ENCODE measurements at regions not wholly inside any gene's neighbourhood (a gene's known extent, or its start where the extent isn't known, plus 50 kb on each side); places are given as distances from the start of the nearest gene placed in this dataset.

DNA sequence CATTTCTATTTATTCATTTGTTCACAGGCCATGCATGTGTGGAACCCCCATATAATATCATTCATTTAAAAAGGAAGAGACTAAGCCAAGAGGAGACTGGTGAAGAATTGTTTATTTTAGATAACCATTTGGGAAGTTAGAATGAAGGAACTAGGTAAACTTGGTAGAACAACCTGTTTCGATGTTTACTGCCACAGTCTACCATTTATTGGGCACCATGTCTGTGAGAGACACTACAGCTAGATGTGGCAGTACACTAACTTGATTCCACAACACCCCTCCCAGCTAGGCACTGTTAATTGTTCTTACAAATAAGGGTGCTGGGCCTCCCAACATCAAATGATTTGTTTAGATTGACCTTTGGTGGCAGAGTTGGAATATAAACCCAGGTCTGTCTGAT is 592.4 kb downstream of the EPM2A start:
- Histone ChIP-seq H3K36me3 (no peaks in the 10 kb centered on the region), H3K27me3 (no peaks in the 10 kb centered on the region), H3K9me3 (no peaks in the 10 kb centered on the region), H3K4me3 (no peak overlapping the region), H3K4me1 (no peaks in the 10 kb centered on the region), H3K27ac (no peak overlapping the region)
- DNase-seq (ENCODE audit: extremely low spot score in 2 of 2) = no peak
- intact Hi-C loops (cut with DNase I) = no loop called here
- TF ChIP-seq CTCF (IDR thresholded peaks at IDR 0.05) (no peak), POLR2A (IDR thresholded peaks at IDR 0.05) (no peak), POLR2AphosphoS5 (IDR thresholded peaks at IDR 0.05; ENCODE audit: insufficient read depth in 1 of 2, low read depth in 1 of 2) (no peak)

GRCh38 chr6:145143379-145143778 is 591.9 kb downstream of the EPM2A start:
- no peak for TF ChIP-seq POLR2A (IDR thresholded peaks at IDR 0.05)
- no peaks in the 10 kb centered on the region for H3K4me1 ChIP-seq
- intact Hi-C loops (cut with DNase I) = no loop called here
- no peak overlapping the region for H3K4me3 ChIP-seq
- no peaks in the 10 kb centered on the region for H3K36me3 ChIP-seq
- no peak for DNase-seq (ENCODE audit: extremely low spot score in 2 of 2)
- H3K27me3 ChIP-seq = no peaks in the 10 kb centered on the region
- H3K27ac ChIP-seq = no peak overlapping the region
- no peaks in the 10 kb centered on the region for H3K9me3 ChIP-seq

DNA sequence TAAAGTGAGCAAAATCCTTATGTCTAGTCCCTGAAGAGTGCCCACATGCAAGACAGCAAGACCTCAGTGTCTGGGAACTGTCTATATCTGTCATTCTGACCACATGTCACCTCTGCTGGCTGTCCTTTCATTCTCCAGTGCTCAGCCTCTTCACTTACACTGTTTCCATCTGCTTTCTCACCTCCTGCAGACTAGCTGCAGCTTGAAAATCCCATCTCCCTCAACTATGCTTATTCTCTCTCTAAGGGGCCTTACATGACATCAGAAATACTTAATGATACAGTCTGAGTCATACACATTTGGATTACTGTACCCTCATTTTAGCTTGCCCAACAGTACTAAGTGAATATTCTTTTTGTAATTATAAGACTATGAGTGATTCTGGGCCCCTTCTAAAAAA is 587.8 kb downstream of the EPM2A start:
- no peaks in the 10 kb centered on the region for H3K36me3 ChIP-seq
- no peak overlapping the region for H3K4me3 ChIP-seq
- no peak for DNase-seq (ENCODE audit: extremely low spot score in 2 of 2)
- intact Hi-C loops (cut with DNase I) = no loop called here
- H3K27me3 ChIP-seq = no peaks in the 10 kb centered on the region
- no peak overlapping the region for H3K27ac ChIP-seq
- no peak for TF ChIP-seq POLR2AphosphoS5 (IDR thresholded peaks at IDR 0.05; ENCODE audit: insufficient read depth in 1 of 2, low read depth in 1 of 2)
- no peak for TF ChIP-seq CTCF (IDR thresholded peaks at IDR 0.05)
- no peaks in the 10 kb centered on the region for H3K9me3 ChIP-seq
- no peaks in the 10 kb centered on the region for H3K4me1 ChIP-seq

GRCh38 chr6:145147981-145148749 is 587.2 kb downstream of the EPM2A start:
- no peak for DNase-seq (ENCODE audit: extremely low spot score in 2 of 2)
- intact Hi-C loops (cut with DNase I) = no loop called here
- no peak overlapping the region for H3K27ac ChIP-seq

DNA sequence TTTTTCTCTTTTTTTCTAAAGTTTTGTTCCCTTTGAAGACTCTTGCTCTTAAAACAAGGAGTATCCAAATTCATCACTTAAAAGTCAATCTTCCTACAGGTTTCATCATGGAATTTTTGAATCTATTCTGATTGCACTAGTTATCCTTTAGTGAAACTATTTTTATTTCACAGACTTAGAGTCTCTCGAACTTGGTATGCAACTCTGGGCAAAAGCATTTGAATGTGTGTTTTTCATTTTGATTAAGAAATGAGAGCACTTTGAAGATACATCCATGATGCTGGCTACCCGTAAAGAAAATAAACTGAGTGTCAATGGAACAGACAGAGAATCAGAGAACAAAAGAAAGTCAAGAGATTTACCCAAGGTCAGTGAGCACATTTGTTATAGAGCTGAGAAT is 586.5 kb downstream of the EPM2A start:
- TF ChIP-seq POLR2AphosphoS5 (IDR thresholded peaks at IDR 0.05; ENCODE audit: insufficient read depth in 1 of 2, low read depth in 1 of 2) (no peak), CTCF (IDR thresholded peaks at IDR 0.05) (no peak), POLR2A (IDR thresholded peaks at IDR 0.05) (no peak)
- H3K4me1 ChIP-seq = no peaks in the 10 kb centered on the region
- intact Hi-C loops (cut with DNase I) = no loop called here
- no peak overlapping the region for H3K27ac ChIP-seq
- no peaks in the 10 kb centered on the region for H3K36me3 ChIP-seq
- H3K9me3 ChIP-seq = no peaks in the 10 kb centered on the region
- H3K27me3 ChIP-seq = no peaks in the 10 kb centered on the region
- H3K4me3 ChIP-seq = no peak overlapping the region
- DNase-seq (ENCODE audit: extremely low spot score in 2 of 2) = no peak

More at GRCh38 chr6:145147981-145148749, 587.2 kb downstream of the EPM2A start:
- Histone ChIP-seq H3K36me3 (no peaks in the 10 kb centered on the region), H3K4me3 (no peak overlapping the region), H3K27me3 (no peaks in the 10 kb centered on the region), H3K4me1 (no peaks in the 10 kb centered on the region), H3K9me3 (no peaks in the 10 kb centered on the region)
- no peak for TF ChIP-seq POLR2AphosphoS5 (IDR thresholded peaks at IDR 0.05; ENCODE audit: insufficient read depth in 1 of 2, low read depth in 1 of 2)
- no peak for TF ChIP-seq POLR2A (IDR thresholded peaks at IDR 0.05)
- no peak for TF ChIP-seq CTCF (IDR thresholded peaks at IDR 0.05)

Measured in vagina (tissue), 2 donors.